ENCODE measurements at regions not wholly inside any gene's neighbourhood (a gene's known extent, or its start where the extent isn't known, plus 50 kb on each side); places are given as distances from the start of the nearest gene placed in this dataset.

DNA sequence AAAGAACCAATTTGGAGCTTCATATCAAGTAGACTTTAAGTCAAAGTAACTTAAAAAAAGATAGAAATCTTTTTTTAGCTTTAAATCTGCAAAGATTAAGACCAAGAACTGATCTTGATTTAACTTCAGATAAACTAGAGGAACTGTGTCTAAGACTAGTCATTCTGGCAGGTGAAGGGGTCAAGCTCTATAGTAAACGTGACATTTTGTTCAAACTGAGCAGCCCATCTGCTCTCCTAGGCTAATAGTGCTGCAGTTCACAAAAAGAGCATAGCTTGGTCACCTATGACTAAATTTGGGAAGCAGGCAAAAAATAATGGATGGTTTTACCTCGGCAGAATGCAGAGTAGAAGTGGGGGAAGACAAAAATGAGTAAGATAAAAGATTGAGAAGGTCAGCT, 168.8 kb upstream of the ALCAM start:
- no peak for DNase-seq

DNA sequence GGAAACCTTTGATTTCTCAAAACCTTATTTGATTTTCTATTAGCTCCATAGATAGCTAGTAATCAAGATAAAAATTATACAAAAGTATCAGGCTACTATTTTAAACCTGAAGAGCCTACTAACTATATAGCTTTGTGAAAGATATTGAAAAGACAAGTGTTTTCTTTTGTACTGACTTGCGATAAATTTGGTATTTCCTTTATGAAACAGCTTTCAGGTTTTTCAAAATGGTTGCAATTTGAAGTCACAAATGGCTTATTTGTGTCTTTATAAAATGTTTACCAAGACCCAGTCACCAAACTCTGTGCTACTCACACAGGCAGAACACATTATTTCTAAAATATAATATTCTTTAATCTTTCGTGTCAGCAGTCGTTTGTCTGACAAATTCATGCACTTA, 167.5 kb upstream of the ALCAM start:
- DNase-seq: no peak

DNA sequence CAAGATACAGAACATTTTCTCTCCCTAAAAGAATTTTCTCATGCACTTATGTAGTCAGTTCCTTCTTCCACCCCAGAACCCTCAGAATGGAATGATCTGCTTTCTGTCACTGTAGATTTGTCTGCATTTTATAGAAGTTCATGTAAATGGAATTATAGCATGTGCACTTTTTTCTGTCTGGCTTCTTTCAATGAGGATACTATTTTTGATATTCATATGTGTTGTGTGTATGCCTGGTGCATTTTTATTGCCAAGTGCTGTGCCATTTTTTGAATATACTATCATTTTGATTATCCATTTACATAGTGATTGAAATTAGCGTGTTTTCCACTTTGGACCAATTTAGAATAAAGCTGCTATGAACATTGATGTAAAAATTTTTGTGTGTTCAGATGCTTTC, 156.6 kb upstream of the ALCAM start:
- no peak for DNase-seq

DNA sequence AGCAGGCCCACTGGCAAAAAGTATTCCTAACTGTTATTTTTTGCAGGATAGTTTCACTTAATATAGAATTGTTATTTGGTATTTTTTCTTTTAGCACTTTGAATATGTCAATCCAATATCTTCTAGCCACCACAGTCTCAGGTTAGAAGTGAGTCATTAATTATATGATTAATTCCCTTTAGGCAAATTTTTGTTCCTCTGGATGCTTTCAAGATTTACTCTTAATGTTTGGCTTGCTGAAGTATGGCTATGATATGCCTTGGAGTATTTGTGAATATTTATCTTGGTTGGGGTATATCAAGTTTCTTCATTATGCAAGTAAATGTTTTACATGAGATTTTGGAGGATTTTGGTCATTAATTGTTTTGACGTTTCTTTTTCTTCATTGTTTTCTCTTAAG, 152.1 kb upstream of the ALCAM start:
- DNase-seq: no peak

DNA sequence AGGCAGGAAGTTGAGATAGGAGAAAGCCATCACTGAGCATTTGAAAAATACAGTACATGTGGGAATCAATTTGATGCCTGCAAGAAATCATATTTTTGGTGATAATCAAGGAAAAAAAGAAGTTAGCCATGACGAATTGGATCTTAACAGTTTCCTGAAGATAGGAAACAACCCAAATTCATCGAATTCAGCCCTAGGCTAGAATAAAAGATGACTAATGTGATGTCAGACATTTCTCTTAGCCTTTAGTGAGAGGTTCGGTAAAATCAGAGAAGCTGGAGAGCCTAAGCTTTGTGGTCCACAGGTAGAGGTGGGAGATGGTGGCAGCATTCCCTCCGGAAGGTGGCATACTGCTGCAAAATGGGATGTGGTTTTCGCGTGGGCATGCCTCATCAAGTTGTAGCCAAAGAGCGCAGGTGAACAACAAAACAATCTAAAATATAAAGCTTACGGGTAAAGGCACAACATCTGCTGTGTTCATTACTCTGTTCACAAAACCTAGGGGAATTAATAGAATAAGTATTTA, 144.1 kb upstream of the ALCAM start:
- DNase-seq: no peak

DNA sequence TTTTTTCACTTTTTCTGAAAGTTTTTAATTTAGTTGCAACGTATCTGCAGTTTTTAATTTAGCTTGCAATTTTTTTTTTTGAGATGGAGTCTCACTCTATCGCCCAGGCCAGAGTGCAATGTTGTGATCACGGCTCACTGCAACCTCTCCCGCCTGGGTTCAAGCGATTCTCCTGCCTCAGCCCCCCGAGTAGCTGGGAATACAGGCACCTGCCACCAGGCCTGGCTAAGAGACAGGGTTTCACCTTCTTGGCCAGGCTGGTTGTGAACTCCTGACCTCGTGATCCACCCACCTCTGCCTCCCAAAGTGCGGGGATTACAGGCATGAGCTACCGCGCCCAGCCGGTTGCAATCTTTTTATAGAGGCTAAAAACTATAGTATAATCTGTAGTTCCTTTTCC, 142.9 kb upstream of the ALCAM start:
- DNase-seq: no peak

DNA sequence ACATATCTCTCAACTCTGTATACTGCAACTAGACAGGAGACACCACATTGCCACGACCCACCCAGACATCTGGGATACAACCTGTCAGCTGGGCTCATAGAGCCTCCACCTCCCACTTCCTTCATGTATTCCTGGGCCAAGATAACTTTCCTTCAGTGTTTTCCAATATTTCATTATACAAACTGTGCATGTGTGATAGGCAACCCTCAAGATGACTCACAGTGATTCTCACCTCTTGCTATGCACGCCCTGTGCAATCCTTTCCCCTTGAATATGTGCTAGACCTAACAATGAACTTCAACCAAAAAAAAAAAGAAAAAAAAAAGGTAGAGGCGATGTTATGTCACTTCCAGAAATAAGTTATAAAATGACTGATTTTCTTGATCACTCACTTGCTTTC, 138.0 kb upstream of the ALCAM start:
- DNase-seq: no peak

DNA sequence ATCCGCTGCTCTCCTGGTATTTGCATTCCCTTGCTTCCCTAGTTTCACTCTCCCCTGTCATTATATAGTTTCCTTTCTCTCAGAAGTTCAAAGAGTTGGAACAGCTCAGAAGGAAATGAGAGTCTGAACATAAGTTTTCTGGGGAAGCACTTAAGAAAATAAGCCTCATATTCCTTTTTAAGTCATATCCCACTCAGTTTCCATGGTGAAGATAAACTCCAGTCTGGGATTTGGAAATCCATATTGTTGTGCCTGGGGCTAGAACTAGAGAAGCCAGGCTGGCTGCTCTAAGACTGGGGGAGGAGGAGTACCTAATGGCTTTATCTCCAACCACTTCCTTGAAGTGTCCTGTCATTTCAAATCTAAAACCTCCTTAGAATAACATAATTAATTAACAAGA, 134.2 kb upstream of the ALCAM start:
- DNase-seq: no peak

DNA sequence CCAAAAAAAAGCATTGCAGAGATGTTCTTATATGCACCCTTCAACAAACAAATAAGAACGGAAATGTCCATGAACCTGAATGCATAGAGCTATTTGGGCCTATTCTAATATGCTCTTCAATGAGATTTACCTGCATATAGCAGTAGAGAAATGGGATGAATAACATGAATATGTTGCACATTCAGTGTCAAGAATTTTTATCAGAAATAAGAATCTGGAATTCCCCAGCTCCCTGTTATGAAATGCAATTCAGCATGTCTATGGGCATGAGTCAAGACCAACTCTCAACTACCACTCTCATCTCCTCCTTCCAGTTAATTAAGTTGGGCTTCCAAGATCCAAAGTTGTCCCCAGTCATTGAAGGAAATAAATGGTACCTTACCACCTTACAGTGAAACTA, 133.7 kb upstream of the ALCAM start:
- no peak for DNase-seq

DNA sequence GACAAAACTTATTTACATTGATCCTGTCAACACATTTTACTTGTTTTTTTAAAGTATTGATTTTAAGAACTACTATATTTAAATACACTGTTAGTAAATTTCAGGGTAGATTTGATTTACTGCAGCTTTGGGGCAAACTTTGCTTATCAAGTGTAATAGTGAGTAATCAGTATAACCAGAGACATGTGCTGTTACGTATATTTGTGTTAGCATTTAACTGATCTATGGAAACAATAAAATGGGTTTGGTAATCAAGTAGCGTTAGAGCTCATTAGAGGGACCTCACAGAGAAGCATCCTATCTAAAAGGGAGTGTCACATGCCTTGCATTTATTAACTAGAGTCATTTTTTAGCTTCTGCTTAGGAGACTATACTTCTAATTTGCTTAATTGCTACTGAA, 131.5 kb upstream of the ALCAM start:
- DNase-seq: no peak

DNA sequence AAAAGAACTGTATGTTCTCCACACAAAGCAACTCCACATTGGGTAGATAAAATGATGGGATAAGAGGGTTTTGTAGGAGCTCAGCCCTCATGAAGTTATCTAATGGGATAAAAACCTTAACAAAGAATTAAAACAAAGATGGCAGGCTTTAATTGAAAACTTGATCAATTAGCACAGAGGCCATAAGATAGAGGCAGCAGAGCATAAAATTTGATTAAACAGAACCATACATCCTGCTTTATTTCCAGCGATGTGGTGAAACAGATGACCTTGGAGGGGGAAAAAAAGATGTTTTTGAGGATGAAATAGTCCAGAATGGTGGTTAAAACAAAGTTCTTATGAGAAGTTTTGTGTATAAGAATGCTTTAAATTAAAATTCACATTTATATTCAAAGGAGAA, 130.9 kb upstream of the ALCAM start:
- DNase-seq: no peak

DNA sequence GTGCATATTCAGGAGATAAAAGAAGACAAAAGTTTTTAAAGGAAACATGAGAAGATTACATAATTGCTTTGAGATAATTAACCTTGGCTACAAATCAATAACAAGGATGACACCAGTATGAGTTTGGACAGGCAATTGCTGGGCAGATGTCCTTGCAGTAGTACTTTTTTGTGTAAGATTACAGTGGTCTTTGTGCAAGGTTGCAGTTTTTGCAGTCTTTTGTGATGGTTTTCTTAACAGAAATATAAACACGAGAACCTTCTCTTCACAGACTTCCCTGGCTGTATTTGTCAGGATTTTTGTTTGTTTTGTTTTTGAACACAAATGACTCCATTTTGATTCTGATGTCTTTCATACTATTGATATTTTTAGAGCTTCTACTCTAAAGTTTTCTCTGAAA, 128.3 kb upstream of the ALCAM start:
- DNase-seq: no peak

DNA sequence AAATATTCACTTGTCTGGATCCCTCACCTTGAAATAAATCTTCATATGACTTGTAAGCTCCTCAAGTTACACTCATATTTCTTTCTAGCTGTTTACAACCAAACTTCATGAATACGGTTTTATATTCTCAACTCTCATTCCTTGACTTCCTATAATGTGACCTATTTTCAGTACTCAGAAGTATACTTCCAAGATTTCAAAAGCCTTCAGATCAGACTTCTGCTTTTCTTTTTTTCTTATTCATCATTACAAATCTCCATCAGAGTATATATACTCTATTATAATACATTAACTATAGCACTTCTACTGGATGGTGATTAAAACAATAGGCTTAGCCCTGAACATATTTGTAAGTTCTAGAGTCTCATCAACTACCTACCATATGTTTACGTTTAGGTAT, 123.6 kb upstream of the ALCAM start:
- no peak for DNase-seq

DNA sequence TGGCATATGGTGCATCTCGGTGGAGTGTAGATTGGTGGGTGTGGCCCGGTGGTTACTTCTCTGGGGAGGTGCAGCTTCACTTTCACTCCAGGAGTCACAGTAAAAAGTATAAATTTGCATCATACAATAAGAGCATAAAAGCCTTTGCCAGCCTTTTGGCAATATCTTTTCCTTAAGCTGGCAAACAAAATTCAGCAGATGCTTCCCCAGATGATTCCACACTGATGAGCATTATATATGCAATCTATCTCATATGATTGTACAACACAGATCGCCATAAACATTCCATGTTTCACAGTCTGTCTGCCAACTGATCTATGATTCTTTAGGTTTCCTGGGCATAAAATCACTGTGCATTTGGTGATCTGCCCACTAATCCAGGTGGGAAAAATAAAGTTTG, 120.2 kb upstream of the ALCAM start:
- DNase-seq: no peak

DNA sequence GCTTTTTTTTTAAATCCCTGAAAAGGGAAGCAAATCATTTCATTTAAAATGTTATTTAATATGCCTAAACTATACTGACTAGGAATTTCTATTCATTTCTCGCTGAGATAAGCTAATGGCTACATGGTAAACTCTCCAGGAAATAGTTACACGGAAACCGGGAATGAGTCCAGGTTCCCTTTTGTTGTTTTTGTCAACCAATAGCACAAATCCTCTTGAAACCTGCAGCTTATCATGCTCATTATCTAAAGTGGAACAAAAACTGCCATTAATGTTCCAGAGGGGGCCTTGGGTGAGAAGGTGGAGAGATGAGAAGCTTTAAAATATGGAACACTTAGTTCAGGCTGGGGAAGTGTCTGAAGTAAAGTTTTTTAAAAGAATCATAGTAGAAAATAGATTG, 113.5 kb upstream of the ALCAM start:
- no peak for DNase-seq

DNA sequence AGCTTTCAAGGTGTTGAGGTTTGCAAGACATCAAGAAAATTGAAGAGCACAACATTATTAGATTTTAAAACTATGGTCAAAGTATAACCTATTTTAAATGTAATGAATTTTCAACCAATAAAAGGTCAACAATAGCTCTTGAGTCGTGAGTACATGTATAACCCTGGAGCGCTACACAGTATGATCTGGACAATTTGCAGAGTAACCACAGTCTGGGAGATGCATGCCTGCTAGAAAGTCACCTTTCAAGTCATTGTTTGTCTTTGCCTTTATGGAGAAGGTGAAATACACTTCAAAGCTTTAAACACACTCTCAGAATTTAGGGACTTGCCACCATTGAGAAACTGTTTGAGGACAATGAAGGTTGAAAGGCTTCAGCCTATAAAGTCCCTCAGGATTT, 112.6 kb upstream of the ALCAM start:
- no peak for DNase-seq

DNA sequence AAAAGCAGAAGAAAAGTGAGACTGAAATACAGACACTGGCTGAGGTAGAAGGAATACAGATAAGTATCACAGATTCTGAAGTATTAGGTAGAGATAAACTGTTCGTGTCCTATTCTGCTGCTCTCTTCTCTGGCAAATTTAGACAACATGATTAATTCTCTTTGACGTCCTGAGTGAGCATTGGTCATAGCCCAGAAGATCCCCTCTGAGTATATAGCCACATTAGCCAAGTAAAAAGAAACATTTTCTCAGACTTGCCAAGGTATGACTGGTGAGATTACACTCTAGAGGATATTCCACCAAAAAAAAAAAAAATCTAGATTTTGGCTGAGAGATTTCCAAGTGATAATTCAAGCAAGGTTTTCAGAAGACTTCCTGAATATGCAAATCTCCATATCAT, 111.4 kb upstream of the ALCAM start:
- no peak for DNase-seq

DNA sequence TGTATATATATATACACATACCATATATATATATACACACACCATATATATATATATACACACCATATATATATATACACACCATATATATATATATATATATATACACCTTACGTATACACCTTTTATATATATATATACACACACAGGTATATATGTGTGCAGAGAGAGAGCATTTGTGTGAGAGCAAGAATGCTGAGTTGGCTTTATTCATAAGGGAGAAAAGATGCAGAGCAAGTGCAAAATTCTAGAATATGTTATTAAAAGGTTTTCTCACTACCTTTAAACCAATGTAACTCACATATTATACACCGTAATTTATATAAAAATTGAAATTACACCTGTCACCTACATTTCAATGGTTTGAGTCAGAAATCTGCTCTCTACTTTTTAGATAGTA, 107.2 kb upstream of the ALCAM start:
- no peak for DNase-seq

DNA sequence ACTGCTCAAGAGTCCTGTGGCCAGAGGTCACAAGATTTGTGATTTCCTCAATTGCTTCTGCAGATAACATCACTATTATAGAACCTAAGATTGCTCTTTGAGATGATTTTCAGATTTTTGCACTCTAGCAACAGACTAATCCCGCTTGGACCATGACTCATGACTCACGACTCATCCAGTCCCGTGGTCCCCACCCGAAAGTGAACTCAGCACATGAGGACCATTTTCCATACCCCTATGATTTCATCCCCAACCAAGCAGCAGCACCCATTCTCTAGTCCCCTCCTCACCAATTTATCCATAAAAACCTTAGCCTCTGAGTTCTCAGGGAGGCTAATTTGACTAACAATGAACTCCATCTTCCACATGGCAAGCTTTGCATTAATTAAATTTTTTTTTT, 106.3 kb upstream of the ALCAM start:
- DNase-seq: no peak

DNA sequence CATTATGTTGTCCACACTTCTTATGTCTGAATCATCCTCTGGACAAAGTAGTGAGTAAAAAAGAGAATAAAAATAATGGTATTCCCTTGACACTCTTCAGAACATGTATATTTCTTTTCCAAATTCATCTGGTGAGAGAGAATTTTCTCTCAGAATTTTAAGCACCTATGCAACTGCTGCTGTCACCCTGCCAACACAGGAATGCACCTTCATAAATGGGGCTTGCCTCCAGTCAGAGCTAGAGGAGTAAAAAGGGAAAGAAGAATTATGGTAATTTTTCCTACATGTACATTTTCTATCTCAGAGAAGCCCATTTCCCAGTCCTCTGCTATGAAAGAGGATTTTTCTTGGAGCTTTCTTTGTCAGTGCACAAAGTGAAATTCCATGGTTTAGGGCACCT, 92.2 kb upstream of the ALCAM start:
- no peak for DNase-seq

DNA sequence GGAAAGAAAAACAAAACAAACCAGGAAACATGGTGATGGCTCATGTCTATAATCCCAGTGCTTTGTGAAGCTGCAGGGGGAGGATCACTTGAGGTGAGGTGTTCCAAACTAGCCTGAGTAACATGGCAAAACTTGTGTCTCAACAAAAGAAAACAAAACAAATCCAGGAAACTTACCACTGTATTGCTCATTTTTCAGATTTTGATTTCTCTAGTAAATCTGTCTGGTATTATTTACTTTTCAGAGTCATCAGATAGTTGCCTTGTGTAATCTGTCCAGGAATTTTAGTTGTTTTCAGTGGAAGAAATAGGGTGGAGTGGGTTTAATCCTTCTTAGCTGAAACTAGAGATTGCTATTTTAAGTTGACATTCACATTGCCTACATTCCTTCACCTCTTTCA, 91.8 kb upstream of the ALCAM start:
- no peak for DNase-seq

DNA sequence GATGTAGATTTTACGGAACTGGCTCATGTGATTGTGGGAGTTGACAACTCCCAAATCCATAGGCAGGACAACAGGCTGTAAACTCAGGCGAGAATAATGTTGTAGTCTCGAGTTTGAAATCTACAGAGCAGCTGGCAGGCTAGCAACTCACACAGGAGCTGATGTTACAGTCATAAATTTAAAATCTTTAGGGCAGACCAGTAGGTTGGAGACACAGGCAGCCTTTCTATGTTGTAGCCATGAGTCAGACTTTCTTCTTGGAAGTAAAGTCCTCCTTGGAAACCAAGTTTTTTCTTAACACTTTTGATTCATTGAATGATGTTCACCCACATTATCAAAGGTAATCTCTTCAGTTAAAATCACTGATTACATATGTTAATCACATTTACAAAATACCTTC, 89.1 kb upstream of the ALCAM start:
- DNase-seq: no peak

DNA sequence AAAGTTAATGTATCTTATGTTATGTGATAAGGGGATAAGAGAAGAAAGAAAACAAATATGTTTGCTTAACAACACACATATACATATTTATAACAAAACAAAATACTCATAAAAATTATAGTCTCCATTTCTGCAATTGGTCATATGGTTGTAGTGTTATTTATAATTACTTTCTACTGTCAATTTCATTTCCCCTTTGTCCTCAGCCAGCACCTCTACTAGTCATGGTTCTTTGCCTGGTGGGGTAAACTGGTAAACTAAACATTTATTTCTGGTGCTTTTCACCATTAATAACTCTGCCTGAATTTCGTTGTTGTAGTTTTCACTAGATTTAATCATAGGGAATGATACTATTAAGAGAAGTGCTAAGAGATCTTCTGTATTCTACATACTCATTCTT, 88.0 kb upstream of the ALCAM start:
- DNase-seq: no peak

DNA sequence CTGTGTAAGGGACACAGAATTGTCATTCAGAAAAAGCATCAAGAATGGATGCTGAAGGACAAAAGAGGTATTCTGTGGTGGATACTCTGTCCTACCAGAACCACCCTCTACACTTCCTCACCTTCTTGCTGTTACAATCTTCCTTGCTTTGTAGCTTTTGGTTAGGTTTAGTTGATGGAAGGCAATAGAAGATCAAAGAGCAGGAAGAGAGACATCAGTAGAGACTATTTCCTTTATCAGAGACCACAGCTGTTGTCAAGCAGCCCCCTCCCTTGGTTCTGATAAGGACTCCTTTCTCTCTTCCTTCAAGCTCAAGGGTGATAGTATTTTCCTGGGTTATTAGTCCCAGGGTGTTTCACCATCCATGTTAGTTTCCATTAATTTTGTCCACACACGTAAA, 84.7 kb upstream of the ALCAM start:
- DNase-seq: no peak

DNA sequence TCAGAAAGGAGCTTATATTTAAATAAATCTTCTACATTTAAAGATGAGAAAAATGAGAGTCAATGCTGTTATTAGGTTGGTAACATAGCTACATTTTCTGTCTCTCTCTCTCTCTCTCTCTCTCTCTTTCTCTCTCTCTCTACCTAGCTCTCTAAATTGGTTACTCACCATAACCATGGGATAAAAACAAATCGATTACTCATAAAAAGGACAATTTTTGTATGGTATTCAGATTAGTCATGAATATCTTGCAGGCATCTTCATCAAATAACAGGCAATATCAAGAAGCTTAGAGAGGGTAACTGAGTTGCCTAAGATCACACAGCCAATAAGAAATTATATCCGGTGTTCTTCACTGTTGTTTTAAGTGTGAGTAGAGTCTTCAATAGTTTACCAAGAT, 81.8 kb upstream of the ALCAM start:
- no peak for DNase-seq

DNA sequence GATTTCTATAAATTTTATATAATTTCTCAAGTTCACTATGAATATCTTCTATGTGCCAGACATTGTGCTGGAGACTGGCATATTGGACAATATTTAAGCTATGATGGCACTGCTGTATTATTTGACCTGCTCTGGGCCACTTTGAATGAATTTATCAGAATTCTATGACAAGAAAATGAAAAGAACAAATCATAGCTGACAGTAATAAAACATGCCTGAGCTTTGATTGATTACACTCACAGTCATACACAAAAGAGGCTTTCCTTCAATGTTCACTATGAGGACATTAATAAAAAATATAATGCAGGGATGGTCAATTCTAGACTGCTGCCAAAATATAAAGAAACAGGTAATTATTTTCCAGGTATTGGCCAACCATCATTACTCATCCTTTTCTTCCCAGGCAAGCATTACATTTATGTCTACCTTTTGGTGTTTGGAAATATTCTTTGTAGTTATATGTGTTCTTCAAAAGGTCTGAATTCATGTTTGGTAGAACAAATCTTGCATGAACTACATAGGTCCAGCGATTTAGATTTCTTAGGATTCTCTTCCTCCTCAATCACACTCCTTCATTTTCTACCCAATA, 81.0 kb upstream of the ALCAM start:
- DNase-seq: no peak

Data from CD4-positive, alpha-beta T cell treated with Interleukin-17A for 1 hour (primary cell).